Suprapubic skin (tissue), 4 donors: ENCODE measurements at regions not wholly inside any gene's neighbourhood (a gene's known extent, or its start where the extent isn't known, plus 50 kb on each side); places are given as distances from the start of the nearest gene placed in this dataset.

Experiments
- EP300 ChIP-seq: sonication (generic); formaldehyde crosslinking; IDR thresholded peaks from one replicate; pipeline ENCODE4 v1.6.1; 2017; ENCODE audit warnings: antibody characterized with exemption
- POLR2AphosphoS5 ChIP-seq, 3 donors: sonication (generic); formaldehyde crosslinking; IDR thresholded peaks; one replicate each; pipeline ENCODE4 v1.6.1; 2017; ENCODE audit warnings: antibody characterized with exemption in 3 of 3
- TF ChIP-seq, protein P1 (sequence below), 2 donors: fragments of 200-600 bp in 1 of 2; fragments of 450-650 bp in 1 of 2; sonication (generic) in 1 of 2; IDR thresholded peaks; one replicate each; pipeline ENCODE4 v1.5.1; 2016 to 2019; ENCODE audit warnings: antibody characterized with exemption in 2 of 2, mild to moderate bottlenecking in 1 of 2, moderate library complexity in 1 of 2

- TF ChIP-seq, protein P1, sequence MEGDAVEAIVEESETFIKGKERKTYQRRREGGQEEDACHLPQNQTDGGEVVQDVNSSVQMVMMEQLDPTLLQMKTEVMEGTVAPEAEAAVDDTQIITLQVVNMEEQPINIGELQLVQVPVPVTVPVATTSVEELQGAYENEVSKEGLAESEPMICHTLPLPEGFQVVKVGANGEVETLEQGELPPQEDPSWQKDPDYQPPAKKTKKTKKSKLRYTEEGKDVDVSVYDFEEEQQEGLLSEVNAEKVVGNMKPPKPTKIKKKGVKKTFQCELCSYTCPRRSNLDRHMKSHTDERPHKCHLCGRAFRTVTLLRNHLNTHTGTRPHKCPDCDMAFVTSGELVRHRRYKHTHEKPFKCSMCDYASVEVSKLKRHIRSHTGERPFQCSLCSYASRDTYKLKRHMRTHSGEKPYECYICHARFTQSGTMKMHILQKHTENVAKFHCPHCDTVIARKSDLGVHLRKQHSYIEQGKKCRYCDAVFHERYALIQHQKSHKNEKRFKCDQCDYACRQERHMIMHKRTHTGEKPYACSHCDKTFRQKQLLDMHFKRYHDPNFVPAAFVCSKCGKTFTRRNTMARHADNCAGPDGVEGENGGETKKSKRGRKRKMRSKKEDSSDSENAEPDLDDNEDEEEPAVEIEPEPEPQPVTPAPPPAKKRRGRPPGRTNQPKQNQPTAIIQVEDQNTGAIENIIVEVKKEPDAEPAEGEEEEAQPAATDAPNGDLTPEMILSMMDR (IDR thresholded peaks at IDR 0.05): no peak
- TF ChIP-seq EP300 (no peak), POLR2AphosphoS5 (IDR thresholded peaks at IDR 0.05) (no peak)
Observed at GRCh38 chr16:86823125-86823524, 244.8 kb downstream of the FOXL1 start.
